Activated naive CD4-positive, alpha-beta T cell treated with anti-CD3 and anti-CD28 coated beads, Interleukin-2, amount 50 U/mL, for 72 hours (primary cell): ENCODE measurements at regions not wholly inside any gene's neighbourhood (a gene's known extent, or its start where the extent isn't known, plus 50 kb on each side); places are given as distances from the start of the nearest gene placed in this dataset.

Source experiments
- ATAC-seq, 2 donors: fragments of 150-1000 bp; cut with Tn5 transposase; 2 replicates each; pipeline ENCODE4 v1.10.0; 2021; ENCODE audit warnings: mild to moderate bottlenecking in 2 of 2, moderate library complexity in 2 of 2
- DNase-seq, 2 donors: peaks; one replicate each; pipeline ENCODE4 v3.0.0; 2021 to 2022; ENCODE audit warnings: low spot score in 2 of 2
- H3K27ac Mint-ChIP-seq, 2 donors: one replicate each; pipeline ENCODE4 v1.8.0; 2022; ENCODE audit warnings: mild to moderate bottlenecking in 2 of 2, mixed read lengths in 2 of 2
- H3K36me3 Mint-ChIP-seq, 2 donors: one replicate each; pipeline ENCODE4 v1.8.0; 2022; ENCODE audit warnings: mixed read lengths in 2 of 2
- H3K9me3 Mint-ChIP-seq, 2 donors: one replicate each; pipeline ENCODE4 v1.8.0; 2022; ENCODE audit warnings: mixed read lengths in 2 of 2

GRCh38 chr1:82946096-82946605 lies 1052.8 kb downstream of the TTLL7 start:
- no peak for DNase-seq
- ATAC-seq = no peak
- Mint-ChIP-seq H3K36me3 (no peaks in the 10 kb centered on the region), H3K27ac (no peak overlapping the region), H3K9me3 (no peaks in the 10 kb centered on the region)

DNA sequence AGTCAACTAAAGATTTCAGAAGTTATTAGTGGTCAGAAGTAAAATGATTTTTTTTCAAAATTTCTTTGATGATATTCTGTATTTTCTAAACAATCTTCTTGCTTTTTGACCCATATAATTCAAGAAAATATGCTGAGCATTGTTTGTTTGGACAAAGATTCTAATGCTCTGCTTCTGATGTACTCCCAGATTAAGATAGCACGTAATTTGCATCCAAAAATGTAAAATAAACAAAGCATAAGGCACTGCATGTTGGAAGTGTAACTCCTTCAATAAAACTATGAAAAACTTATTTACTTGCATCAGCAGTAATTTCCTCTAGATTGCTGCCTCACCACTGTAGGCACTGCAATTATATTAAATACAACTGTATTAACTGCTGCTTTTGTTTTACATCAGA lies 1054.1 kb downstream of the TTLL7 start:
- DNase-seq (no peak), ATAC-seq (no peak)
- H3K36me3 Mint-ChIP-seq = no peaks in the 10 kb centered on the region
- H3K9me3 Mint-ChIP-seq = no peaks in the 10 kb centered on the region
- H3K27ac Mint-ChIP-seq = no peak overlapping the region

- no peak overlapping the region for H3K27ac Mint-ChIP-seq
- peaks cover 0 to 7% of the 10 kb centered on the region in 2 donors for H3K36me3 Mint-ChIP-seq
- peaks cover 8 to 14% of the 10 kb centered on the region in 2 donors for H3K9me3 Mint-ChIP-seq
- ATAC-seq = no peak
- DNase-seq = no peak
Measured at GRCh38 chr1:82934074-82934473, 1064.9 kb downstream of the TTLL7 start.

- H3K36me3 Mint-ChIP-seq = peaks cover 0 to 7% of the 10 kb centered on the region in 2 donors
- peak; percentile 45 to 63 for ATAC-seq
- no peak for DNase-seq
- peaks cover 8 to 14% of the 10 kb centered on the region in 2 donors for H3K9me3 Mint-ChIP-seq
- H3K27ac Mint-ChIP-seq = no peak overlapping the region
Measured at GRCh38 chr1:82932727-82933126, 1066.2 kb downstream of the TTLL7 start.

DNA sequence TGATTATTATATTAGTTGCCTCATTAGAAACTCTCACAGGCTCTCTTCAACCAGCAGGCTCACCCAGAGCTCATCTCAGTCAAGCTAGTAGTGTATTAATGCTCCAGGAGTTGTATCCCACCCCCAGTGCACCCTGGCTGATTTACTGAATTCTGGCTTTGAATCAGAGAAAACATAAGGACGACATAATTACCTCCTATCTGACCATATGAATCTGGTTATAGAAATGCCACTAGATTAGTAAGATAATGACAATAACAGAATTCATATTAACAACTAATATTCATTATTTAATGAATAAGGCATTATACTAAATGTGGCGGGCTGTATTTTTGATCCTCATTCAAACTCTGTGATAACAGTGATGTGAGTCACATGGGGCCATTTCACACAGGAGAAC lies 1066.7 kb downstream of the TTLL7 start:
- DNase-seq (no peak), ATAC-seq (no peak)
- H3K9me3 Mint-ChIP-seq = peaks cover 8 to 14% of the 10 kb centered on the region in 2 donors
- no peak overlapping the region for H3K27ac Mint-ChIP-seq
- H3K36me3 Mint-ChIP-seq = peaks cover 0 to 7% of the 10 kb centered on the region in 2 donors

DNA sequence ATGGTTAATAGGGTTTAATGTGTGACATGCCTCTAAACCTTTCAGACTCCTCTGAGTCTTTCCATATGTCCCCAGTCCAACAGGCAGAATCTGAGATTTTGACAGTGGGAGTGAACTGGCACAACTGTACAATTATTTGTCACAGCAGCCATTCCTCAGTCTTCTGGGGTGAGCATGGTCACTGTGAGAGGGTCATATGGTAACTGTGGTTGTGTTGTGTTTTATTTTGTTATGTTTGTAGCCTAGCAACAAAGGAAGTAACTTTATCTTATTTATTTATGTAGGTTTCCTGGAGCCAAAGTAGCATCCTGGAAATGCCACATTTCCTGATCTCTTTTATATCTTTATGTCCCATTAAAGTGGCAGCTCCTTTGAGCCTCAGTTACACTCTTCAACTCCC lies 1067.9 kb downstream of the TTLL7 start:
- no peak for DNase-seq
- peaks cover 8 to 10% of the 10 kb centered on the region in 2 donors for H3K9me3 Mint-ChIP-seq
- no peak overlapping the region for H3K27ac Mint-ChIP-seq
- peaks cover 0 to 7% of the 10 kb centered on the region in 2 donors for H3K36me3 Mint-ChIP-seq
- ATAC-seq = no peak

DNA sequence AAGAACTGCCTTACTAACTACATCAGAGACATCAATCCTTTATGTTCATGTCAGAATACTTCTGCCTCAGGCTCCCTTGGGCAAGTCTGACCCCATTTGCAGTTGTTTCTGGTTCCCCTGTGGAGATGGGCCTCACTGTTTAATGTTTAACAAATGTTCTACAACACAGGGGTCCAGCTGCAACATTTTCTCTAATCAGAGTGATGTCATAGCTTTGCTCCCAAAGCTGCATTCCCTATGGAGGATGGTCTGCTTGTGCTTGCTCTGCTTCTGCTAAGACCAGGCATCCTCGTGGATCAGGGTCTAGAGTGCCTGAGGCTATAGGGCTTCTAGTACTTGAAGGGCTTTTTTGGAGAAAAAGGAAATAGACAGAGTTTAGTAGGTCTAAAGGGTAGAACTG lies 1071.2 kb downstream of the TTLL7 start:
- DNase-seq (no peak), ATAC-seq (no peak)
- Mint-ChIP-seq H3K9me3 (peaks cover 1 to 5% of the 10 kb centered on the region in 2 donors), H3K36me3 (peaks cover 0 to 2% of the 10 kb centered on the region in 2 donors), H3K27ac (no peak overlapping the region)

DNA sequence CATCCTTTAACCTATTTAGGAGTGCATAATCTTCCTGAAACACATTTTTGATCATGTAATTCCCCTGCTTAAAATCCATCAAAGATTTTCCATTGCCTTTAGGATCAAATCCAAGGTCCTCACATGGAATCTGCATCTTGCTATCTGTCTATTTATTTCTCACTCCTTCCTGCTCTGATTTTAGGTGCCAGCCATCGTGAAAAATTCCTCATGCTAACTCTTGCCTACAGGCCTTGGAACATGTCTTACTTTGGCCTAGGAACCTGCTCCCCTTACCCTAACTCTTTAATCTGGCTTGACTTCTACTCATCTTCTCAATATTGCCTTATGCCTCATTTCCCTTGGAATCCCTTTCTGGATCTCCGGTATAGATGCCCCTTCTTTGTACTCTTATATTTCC lies 1074.3 kb downstream of the TTLL7 start:
- DNase-seq (no peak), ATAC-seq (no peak)
- Mint-ChIP-seq H3K36me3 (no peaks in the 10 kb centered on the region), H3K9me3 (peaks cover 0 to 3% of the 10 kb centered on the region in 2 donors), H3K27ac (no peak overlapping the region)

GRCh38 chr1:82923931-82924330 lies 1075.0 kb downstream of the TTLL7 start:
- ATAC-seq = no peak
- Mint-ChIP-seq H3K36me3 (no peaks in the 10 kb centered on the region), H3K9me3 (peaks cover 0 to 3% of the 10 kb centered on the region in 2 donors), H3K27ac (no peak overlapping the region)
- DNase-seq = no peak

- no peak for DNase-seq
- ATAC-seq = no peak
- Mint-ChIP-seq H3K36me3 (no peaks in the 10 kb centered on the region), H3K27ac (no peak overlapping the region), H3K9me3 (peaks cover 0 to 3% of the 10 kb centered on the region in 2 donors)
Measured at GRCh38 chr1:82921759-82922158, 1077.2 kb downstream of the TTLL7 start.

DNA sequence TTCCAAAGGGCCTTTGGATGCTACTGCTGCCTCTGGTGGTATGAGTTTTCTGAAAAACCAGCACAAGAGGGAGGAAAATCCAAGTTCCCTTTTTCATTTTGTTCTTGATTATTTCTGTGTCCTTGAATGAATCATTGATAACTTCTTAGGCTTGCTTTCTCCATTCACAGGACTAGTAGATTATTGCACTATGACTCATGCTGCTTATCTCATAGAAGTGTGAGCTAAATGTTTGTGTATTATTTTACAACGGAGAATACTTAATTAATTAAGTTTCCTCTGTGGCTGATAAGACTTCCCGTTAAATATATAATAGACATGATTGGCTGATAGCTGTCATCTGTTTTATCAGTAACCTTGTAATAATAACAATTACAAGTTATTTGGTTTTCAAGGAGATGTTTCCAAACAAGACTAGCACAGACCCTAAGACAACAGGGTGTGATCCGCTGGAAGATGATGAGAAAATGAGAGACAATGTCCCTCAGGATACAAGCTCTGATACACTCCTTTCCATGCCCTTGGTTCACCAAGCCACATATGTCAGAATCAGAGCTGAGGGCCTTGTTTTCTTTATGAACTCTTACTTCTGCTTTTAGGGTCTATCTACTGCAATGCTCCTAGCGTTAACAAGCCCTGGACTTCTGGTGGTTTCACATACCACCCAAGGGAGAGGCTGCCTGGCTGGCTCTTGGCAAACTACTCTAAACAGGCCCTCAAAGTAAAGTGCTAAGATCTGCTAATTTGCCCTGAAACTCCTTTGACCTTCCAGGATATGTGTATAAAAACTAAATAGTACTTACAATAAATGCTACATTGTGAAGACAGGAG lies 1078.3 kb downstream of the TTLL7 start:
- DNase-seq = no peak
- no peak overlapping the region for H3K27ac Mint-ChIP-seq
- H3K9me3 Mint-ChIP-seq = peaks cover 0 to 3% of the 10 kb centered on the region in 2 donors
- ATAC-seq = no peak
- H3K36me3 Mint-ChIP-seq = no peaks in the 10 kb centered on the region

GRCh38 chr1:82919837-82920236 lies 1079.1 kb downstream of the TTLL7 start:
- Mint-ChIP-seq H3K9me3 (peaks cover 0 to 1% of the 10 kb centered on the region in 2 donors), H3K36me3 (no peaks in the 10 kb centered on the region)
- ATAC-seq = no peak

DNA sequence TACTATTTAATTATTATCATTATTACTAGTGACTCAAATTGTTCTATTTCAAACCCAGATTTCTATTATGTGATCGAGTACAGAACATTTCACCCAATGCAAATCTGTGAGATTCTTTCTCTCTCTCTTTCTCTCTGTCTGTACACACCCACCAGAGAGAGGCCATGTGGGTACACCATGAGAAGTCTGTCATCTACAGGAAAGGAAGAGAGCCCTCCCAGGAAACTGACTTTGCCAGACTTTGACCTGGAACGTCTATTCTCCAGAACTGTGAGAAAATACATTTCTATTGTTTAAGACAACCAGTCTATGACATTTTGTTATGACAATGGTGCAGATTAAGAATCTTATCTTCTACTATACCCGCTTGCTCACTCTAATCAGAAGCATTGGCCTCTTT lies 1091.6 kb downstream of the TTLL7 start:
- no peaks in the 10 kb centered on the region for H3K9me3 Mint-ChIP-seq
- no peaks in the 10 kb centered on the region for H3K36me3 Mint-ChIP-seq
- no peak overlapping the region for H3K27ac Mint-ChIP-seq

More at GRCh38 chr1:82919837-82920236, 1079.1 kb downstream of the TTLL7 start:
- DNase-seq = no peak
- no peak overlapping the region for H3K27ac Mint-ChIP-seq

GRCh38 chr1:82903626-82904025 lies 1095.3 kb downstream of the TTLL7 start:
- Mint-ChIP-seq H3K9me3 (no peaks in the 10 kb centered on the region), H3K36me3 (no peaks in the 10 kb centered on the region), H3K27ac (no peak overlapping the region)
- DNase-seq (no peak), ATAC-seq (no peak)

More for the DNA sequence above, 1091.6 kb downstream of the TTLL7 start:
- DNase-seq (no peak), ATAC-seq (no peak)

DNA sequence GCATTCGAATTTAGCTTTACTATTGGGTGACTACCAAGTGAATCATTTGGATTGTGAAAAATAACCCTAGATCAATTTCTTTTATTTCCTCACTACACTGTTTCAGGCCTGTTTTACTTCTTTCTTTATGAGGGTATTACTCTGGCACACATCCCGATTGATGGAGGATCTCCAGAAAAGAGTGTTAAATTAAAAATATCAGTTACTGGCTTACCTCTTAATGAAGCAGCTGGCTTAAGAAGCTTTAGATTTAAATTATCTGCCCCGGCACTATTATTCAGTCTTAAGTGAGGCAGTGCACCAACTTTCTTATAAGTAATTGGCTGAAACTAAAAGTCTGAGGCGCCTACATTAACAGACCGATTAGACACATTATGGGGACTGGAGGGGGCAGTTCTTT lies 1097.4 kb downstream of the TTLL7 start:
- H3K36me3 Mint-ChIP-seq = no peaks in the 10 kb centered on the region
- no peak overlapping the region for H3K27ac Mint-ChIP-seq
- DNase-seq = no peak
- no peaks in the 10 kb centered on the region for H3K9me3 Mint-ChIP-seq
- ATAC-seq = no peak

GRCh38 chr1:82901118-82901517 lies 1097.8 kb downstream of the TTLL7 start:
- Mint-ChIP-seq H3K27ac (no peak overlapping the region), H3K9me3 (no peaks in the 10 kb centered on the region), H3K36me3 (no peaks in the 10 kb centered on the region)
- ATAC-seq (no peak), DNase-seq (no peak)

GRCh38 chr1:82899017-82899416 lies 1098.3 kb downstream of the ADGRL2 start:
- ATAC-seq (no peak), DNase-seq (no peak)
- Mint-ChIP-seq H3K36me3 (no peaks in the 10 kb centered on the region), H3K9me3 (no peaks in the 10 kb centered on the region), H3K27ac (no peak overlapping the region)

DNA sequence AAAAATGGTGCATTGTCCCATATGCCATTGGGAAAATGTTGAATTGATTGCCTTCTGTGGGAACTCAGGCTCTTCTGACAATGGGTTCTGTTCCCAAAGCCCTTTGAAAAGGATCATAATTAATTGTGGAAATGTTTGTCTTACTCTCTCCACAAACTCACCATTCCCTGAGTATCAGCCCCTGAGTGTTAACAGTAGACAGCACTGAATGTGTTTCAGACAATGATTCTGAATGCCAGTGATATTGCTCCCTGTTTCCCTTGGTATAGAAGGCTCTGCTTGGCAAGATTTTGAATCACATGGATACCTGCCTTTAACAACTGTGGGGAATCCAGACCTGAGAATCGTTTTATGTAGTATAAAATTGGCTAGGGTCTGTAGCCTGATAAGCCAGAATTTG lies 1096.8 kb downstream of the ADGRL2 start:
- no peak overlapping the region for H3K27ac Mint-ChIP-seq
- no peaks in the 10 kb centered on the region for H3K9me3 Mint-ChIP-seq
- H3K36me3 Mint-ChIP-seq = no peaks in the 10 kb centered on the region
- DNase-seq (no peak), ATAC-seq (no peak)
